Dermis microvascular lymphatic vessel endothelial cell (primary cell): ENCODE measurements at regions not wholly inside any gene's neighbourhood (a gene's known extent, or its start where the extent isn't known, plus 50 kb on each side); places are given as distances from the start of the nearest gene placed in this dataset.

Source experiments
- DNase-seq, 2 donors: peaks; one replicate each; pipeline versions ENCODE4 v3.0.0 to v3.0.0-alpha.2; 2010; ENCODE audit warnings: low read depth in 2 of 2

GRCh38 chr14:101365329-101366158 is 195.8 kb upstream of the DIO3 start:
- DNase-seq: no peak

GRCh38 chr14:101367421-101368261 is 193.7 kb upstream of the DIO3 start:
- DNase-seq: no peak

GRCh38 chr14:101368629-101369028 is 192.7 kb upstream of the DIO3 start:
- no peak for DNase-seq

GRCh38 chr14:101369194-101369915 is 191.9 kb upstream of the DIO3 start:
- no peak for DNase-seq

- no peak for DNase-seq
Observed at GRCh38 chr14:101369916-101370592, 191.2 kb upstream of the DIO3 start.

- DNase-seq: no peak
Observed at GRCh38 chr14:101370593-101371569, 190.4 kb upstream of the DIO3 start.

GRCh38 chr14:101371799-101372793 is 189.2 kb upstream of the DIO3 start:
- no peak for DNase-seq

- no peak for DNase-seq
Observed at GRCh38 chr14:101372894-101373620, 188.2 kb upstream of the DIO3 start.

- DNase-seq: no peak
Observed at GRCh38 chr14:101373690-101374295, 187.5 kb upstream of the DIO3 start.

- no peak for DNase-seq
Observed at GRCh38 chr14:101374373-101375338, 186.6 kb upstream of the DIO3 start.

GRCh38 chr14:101377069-101377468 is 184.2 kb upstream of the DIO3 start:
- no peak for DNase-seq

- no peak for DNase-seq
Observed at GRCh38 chr14:101379842-101380241, 181.5 kb upstream of the DIO3 start.

- DNase-seq: no peak
Observed at GRCh38 chr14:101380512-101380911, 180.8 kb upstream of the DIO3 start.

- no peak for DNase-seq
Observed at GRCh38 chr14:101380940-101381339, 180.4 kb upstream of the DIO3 start.

- no peak for DNase-seq
Observed at GRCh38 chr14:101383737-101384338, 177.5 kb upstream of the DIO3 start.

GRCh38 chr14:101394374-101394773 is 166.9 kb upstream of the DIO3 start:
- no peak for DNase-seq
